SW 1271 (cell line): ENCODE measurements at regions not wholly inside any gene's neighbourhood (a gene's known extent, or its start where the extent isn't known, plus 50 kb on each side); places are given as distances from the start of the nearest gene placed in this dataset.

ENCODE experiments used
- DNase-seq, 2 experiments: peaks; one replicate each; lab custom pipeline; 2025; lab: John Stamatoyannopoulos, UW

DNA sequence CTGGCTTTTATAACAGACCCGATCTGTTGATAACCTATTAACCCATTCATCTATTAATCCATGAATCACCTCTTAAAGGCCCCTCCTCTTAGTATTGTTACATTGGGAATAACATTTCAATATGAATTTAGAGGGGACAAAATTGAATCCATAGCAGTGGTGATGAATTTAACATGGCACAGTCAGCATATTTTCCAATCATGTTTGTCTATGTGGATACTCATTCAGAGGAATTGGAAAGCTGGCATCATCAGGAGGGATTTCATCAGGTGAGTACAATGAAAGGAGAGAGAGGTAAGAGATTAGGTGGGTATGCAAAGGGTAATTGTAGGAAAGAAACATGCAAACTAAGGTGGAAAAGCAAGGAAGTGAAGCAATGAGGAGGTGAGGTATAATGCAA lies 59.6 kb upstream of the FOXN2 start:
- DNase-seq, result no peak

DNA sequence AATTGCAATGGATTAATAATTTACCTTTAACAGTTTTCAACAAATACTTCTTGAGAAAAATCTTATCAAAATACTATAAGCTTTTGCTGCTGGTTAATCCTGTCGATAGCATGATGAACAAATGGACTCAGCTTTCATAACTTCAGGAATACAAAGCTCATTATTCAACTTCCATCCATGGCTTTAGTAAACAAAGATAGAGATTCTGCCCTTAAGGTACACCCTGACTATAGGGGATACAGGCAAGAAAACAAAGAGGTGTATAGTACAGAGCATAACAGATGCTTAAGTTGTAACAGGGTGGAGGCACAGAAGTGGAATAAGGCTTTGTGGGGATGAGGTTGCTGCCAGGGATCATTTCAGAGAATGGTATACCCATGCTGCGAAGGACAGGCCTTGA lies 57.0 kb upstream of the FOXN2 start:
- no peak for DNase-seq

- no peak for DNase-seq
These were observed 55.9 kb upstream of the FOXN2 start for GRCh38 chr2:48258481-48259149.

GRCh38 chr2:48259811-48260210 lies 54.7 kb upstream of the FOXN2 start:
- DNase-seq, result no peak

- DNase-seq, result no peak
These were observed 49.9 kb upstream of the FOXN2 start for GRCh38 chr2:48264627-48265026.
